ENCODE measurements at regions not wholly inside any gene's neighbourhood (a gene's known extent, or its start where the extent isn't known, plus 50 kb on each side); places are given as distances from the start of the nearest gene placed in this dataset.
A peak's percentile ranks its signal among the peaks of the same experiment; 100 is the strongest.

- Histone ChIP-seq H3K4me1 (ENCODE audit: control insufficient read depth, insufficient read depth, low read length) (peaks cover 3% of the 10 kb centered on the region), H3K27ac (ENCODE audit: low read depth, low read length) (no peak overlapping the region), H3K36me3 (ENCODE audit: control insufficient read depth, insufficient read depth, low read length) (no peaks in the 10 kb centered on the region), H3K27me3 (ENCODE audit: control insufficient read depth, insufficient read depth, low read length) (no peaks in the 10 kb centered on the region), H3K9me3 (ENCODE audit: control insufficient read depth, insufficient read depth, low read length) (peaks cover 3% of the 10 kb centered on the region), H3K4me3 (ENCODE audit: low read depth, low read length) (no peak overlapping the region)
- DNase-seq (ENCODE audit: low read depth in 4 of 6, low spot score in 6 of 6) = peak in 2 of 6 donors; percentile 18 to 63
- no CpG with 5 or more reads among the region's 2 CpGs for WGBS (ENCODE audit: insufficient coverage)
Observed at GRCh38 chr9:13597004-13597403, 317.5 kb upstream of the MPDZ start.

- peaks cover 3% of the 10 kb centered on the region for H3K9me3 ChIP-seq (ENCODE audit: control insufficient read depth, insufficient read depth, low read length)
- no peak overlapping the region for H3K4me3 ChIP-seq (ENCODE audit: low read depth, low read length)
- no peak overlapping the region for H3K27ac ChIP-seq (ENCODE audit: low read depth, low read length)
- no peaks in the 10 kb centered on the region for H3K36me3 ChIP-seq (ENCODE audit: control insufficient read depth, insufficient read depth, low read length)
- H3K4me1 ChIP-seq (ENCODE audit: control insufficient read depth, insufficient read depth, low read length) = peaks cover 3% of the 10 kb centered on the region
- no peaks in the 10 kb centered on the region for H3K27me3 ChIP-seq (ENCODE audit: control insufficient read depth, insufficient read depth, low read length)
- no peak for DNase-seq (ENCODE audit: low read depth in 4 of 6, low spot score in 6 of 6)
- WGBS (ENCODE audit: insufficient coverage) = 60% methylated on average over 3 of the region's 4 CpGs
Observed at GRCh38 chr9:13596383-13596970, 317.0 kb upstream of the MPDZ start.

- H3K4me3 ChIP-seq (ENCODE audit: low read depth, low read length) = no peak overlapping the region
- no peaks in the 10 kb centered on the region for H3K27me3 ChIP-seq (ENCODE audit: control insufficient read depth, insufficient read depth, low read length)
- 64% methylated on average over 1 of the region's 1 CpG for WGBS (ENCODE audit: insufficient coverage)
- peaks cover 3% of the 10 kb centered on the region for H3K9me3 ChIP-seq (ENCODE audit: control insufficient read depth, insufficient read depth, low read length)
- peaks cover 13% of the 10 kb centered on the region for H3K4me1 ChIP-seq (ENCODE audit: control insufficient read depth, insufficient read depth, low read length)
- DNase-seq (ENCODE audit: low read depth in 4 of 6, low spot score in 6 of 6) = no peak
- no peak overlapping the region for H3K27ac ChIP-seq (ENCODE audit: low read depth, low read length)
- H3K36me3 ChIP-seq (ENCODE audit: control insufficient read depth, insufficient read depth, low read length) = no peaks in the 10 kb centered on the region
Observed at GRCh38 chr9:13590996-13591395, 311.5 kb upstream of the MPDZ start.

- peaks cover 13% of the 10 kb centered on the region for H3K4me1 ChIP-seq (ENCODE audit: control insufficient read depth, insufficient read depth, low read length)
- no CpG with 5 or more reads among the region's 2 CpGs for WGBS (ENCODE audit: insufficient coverage)
- H3K27ac ChIP-seq (ENCODE audit: low read depth, low read length) = peak overlapping the region; percentile 86
- H3K36me3 ChIP-seq (ENCODE audit: control insufficient read depth, insufficient read depth, low read length) = no peaks in the 10 kb centered on the region
- H3K9me3 ChIP-seq (ENCODE audit: control insufficient read depth, insufficient read depth, low read length) = peaks cover 3% of the 10 kb centered on the region
- H3K4me3 ChIP-seq (ENCODE audit: low read depth, low read length) = no peak overlapping the region
- no peak for DNase-seq (ENCODE audit: low read depth in 4 of 6, low spot score in 6 of 6)
- no peaks in the 10 kb centered on the region for H3K27me3 ChIP-seq (ENCODE audit: control insufficient read depth, insufficient read depth, low read length)
Observed at GRCh38 chr9:13589034-13589737, 309.7 kb upstream of the MPDZ start.

GRCh38 chr9:13588151-13589033 is 308.9 kb upstream of the MPDZ start:
- H3K4me1 ChIP-seq (ENCODE audit: control insufficient read depth, insufficient read depth, low read length) = peaks cover 13% of the 10 kb centered on the region
- H3K27me3 ChIP-seq (ENCODE audit: control insufficient read depth, insufficient read depth, low read length) = no peaks in the 10 kb centered on the region
- 59% methylated on average over 2 of the region's 6 CpGs for WGBS (ENCODE audit: insufficient coverage)
- peak in 2 of 6 donors; percentile 59 to 69 for DNase-seq (ENCODE audit: low read depth in 4 of 6, low spot score in 6 of 6)
- H3K9me3 ChIP-seq (ENCODE audit: control insufficient read depth, insufficient read depth, low read length) = peaks cover 3% of the 10 kb centered on the region
- H3K4me3 ChIP-seq (ENCODE audit: low read depth, low read length) = no peak overlapping the region
- peak overlapping the region; percentile 86 for H3K27ac ChIP-seq (ENCODE audit: low read depth, low read length)
- no peaks in the 10 kb centered on the region for H3K36me3 ChIP-seq (ENCODE audit: control insufficient read depth, insufficient read depth, low read length)

GRCh38 chr9:13587571-13587970 is 308.1 kb upstream of the MPDZ start:
- peak in 4 of 6 donors; percentile 72 to 94 (median 84) for DNase-seq (ENCODE audit: low read depth in 4 of 6, low spot score in 6 of 6)
- 12% methylated on average over 4 of the region's 9 CpGs for WGBS (ENCODE audit: insufficient coverage)
- Histone ChIP-seq H3K9me3 (ENCODE audit: control insufficient read depth, insufficient read depth, low read length) (no peaks in the 10 kb centered on the region), H3K4me1 (ENCODE audit: control insufficient read depth, insufficient read depth, low read length) (peaks cover 13% of the 10 kb centered on the region), H3K4me3 (ENCODE audit: low read depth, low read length) (peak overlapping the region; percentile 16), H3K27ac (ENCODE audit: low read depth, low read length) (peak overlapping the region; percentile 86), H3K36me3 (ENCODE audit: control insufficient read depth, insufficient read depth, low read length) (no peaks in the 10 kb centered on the region), H3K27me3 (ENCODE audit: control insufficient read depth, insufficient read depth, low read length) (no peaks in the 10 kb centered on the region)

GRCh38 chr9:13586587-13587374 is 307.3 kb upstream of the MPDZ start:
- no peaks in the 10 kb centered on the region for H3K9me3 ChIP-seq (ENCODE audit: control insufficient read depth, insufficient read depth, low read length)
- H3K4me3 ChIP-seq (ENCODE audit: low read depth, low read length) = peak overlapping the region; percentile 16
- peak overlapping the region; percentile 86 for H3K27ac ChIP-seq (ENCODE audit: low read depth, low read length)
- WGBS (ENCODE audit: insufficient coverage) = 31% methylated on average over 3 of the region's 7 CpGs
- peak in 2 of 6 donors; percentile 48 to 68 for DNase-seq (ENCODE audit: low read depth in 4 of 6, low spot score in 6 of 6)
- peaks cover 13% of the 10 kb centered on the region for H3K4me1 ChIP-seq (ENCODE audit: control insufficient read depth, insufficient read depth, low read length)
- no peaks in the 10 kb centered on the region for H3K36me3 ChIP-seq (ENCODE audit: control insufficient read depth, insufficient read depth, low read length)
- H3K27me3 ChIP-seq (ENCODE audit: control insufficient read depth, insufficient read depth, low read length) = no peaks in the 10 kb centered on the region

GRCh38 chr9:13580760-13581159 is 301.3 kb upstream of the MPDZ start:
- 100% methylated on average over 1 of the region's 5 CpGs for WGBS (ENCODE audit: insufficient coverage)
- no peak for DNase-seq (ENCODE audit: low read depth in 4 of 6, low spot score in 6 of 6)
- no peak overlapping the region for H3K4me3 ChIP-seq (ENCODE audit: low read depth, low read length)
- H3K27me3 ChIP-seq (ENCODE audit: control insufficient read depth, insufficient read depth, low read length) = no peaks in the 10 kb centered on the region
- no peak overlapping the region for H3K27ac ChIP-seq (ENCODE audit: low read depth, low read length)
- no peaks in the 10 kb centered on the region for H3K4me1 ChIP-seq (ENCODE audit: control insufficient read depth, insufficient read depth, low read length)
- H3K9me3 ChIP-seq (ENCODE audit: control insufficient read depth, insufficient read depth, low read length) = no peaks in the 10 kb centered on the region
- no peaks in the 10 kb centered on the region for H3K36me3 ChIP-seq (ENCODE audit: control insufficient read depth, insufficient read depth, low read length)

- H3K4me3 ChIP-seq (ENCODE audit: low read depth, low read length) = no peak overlapping the region
- 63% methylated on average over 2 of the region's 3 CpGs for WGBS (ENCODE audit: insufficient coverage)
- no peak for DNase-seq (ENCODE audit: low read depth in 4 of 6, low spot score in 6 of 6)
- no peak overlapping the region for H3K27ac ChIP-seq (ENCODE audit: low read depth, low read length)
- no peaks in the 10 kb centered on the region for H3K9me3 ChIP-seq (ENCODE audit: control insufficient read depth, insufficient read depth, low read length)
- no peaks in the 10 kb centered on the region for H3K27me3 ChIP-seq (ENCODE audit: control insufficient read depth, insufficient read depth, low read length)
- H3K4me1 ChIP-seq (ENCODE audit: control insufficient read depth, insufficient read depth, low read length) = no peaks in the 10 kb centered on the region
- H3K36me3 ChIP-seq (ENCODE audit: control insufficient read depth, insufficient read depth, low read length) = no peaks in the 10 kb centered on the region
Observed at GRCh38 chr9:13580131-13580530, 300.6 kb upstream of the MPDZ start.

All from spinal cord (tissue), 9 donors.